Heart left ventricle (tissue), 13 donors: ENCODE measurements at regions not wholly inside any gene's neighbourhood (a gene's known extent, or its start where the extent isn't known, plus 50 kb on each side); places are given as distances from the start of the nearest gene placed in this dataset.

ENCODE experiments used
- CTCF ChIP-seq, 12 donors: fragments of 200-600 bp; sonication (generic) in 4 of 12; IDR thresholded peaks; one replicate each; pipeline versions ENCODE4 v1.5.0 to v1.8.0; 2018 to 2022; ENCODE audit warnings: antibody characterized with exemption in 12 of 12, mild to moderate bottlenecking in 5 of 12
- POLR2A ChIP-seq, 2 donors: fragments of 450-650 bp; IDR thresholded peaks; one replicate each; pipeline ENCODE4 v1.6.1; 2017; ENCODE audit warnings: antibody characterized with exemption in 2 of 2, mild to moderate bottlenecking in 2 of 2, moderate library complexity in 2 of 2
- donor health status: ischemic (EF 13 %, LVEDD 7.1; RV severe dilation, severe dysfunction).
- donor health status: DM: no; HTN: yes; CAD: no.
- donor health status: DM: no; HTN: no; CAD: no.
- donor health status: ischemic (EF 25% LVEDD 6.9; RV normal size, moderate dysfunction).
- donor health status: ischemic (EF 25% LVEDD 5.7; RV mildly dilated, moderate dysfunction).
- donor health status: ischemic (EF 35%, LVEDD 5.7; RV mildly dilated, moderate dysfunction).
- donor health status: nonischemic (EF 11% LVEDD 7.7; RV severe dilation, severe dysfunction).
- donor health status: DM: yes; HTN: yes; CAD: no.
- donor health status: PGD.
- donor health status: ischemic (EF 29% LVEDD 5.4; RV normal size, mild dysfunction).
- donor health status: nonischemic (EF 23%, LVEDD 6.1; RV moderate dilation, normal function).

GRCh38 chr16:47834485-47835024 lies 321.2 kb downstream of the ABCC12 start:
- no peak for TF ChIP-seq POLR2A (IDR thresholded peaks at IDR 0.05)
- no peak for TF ChIP-seq CTCF (IDR thresholded peaks at IDR 0.05)
